GM19395 (cell line): ENCODE measurements at regions not wholly inside any gene's neighbourhood (a gene's known extent, or its start where the extent isn't known, plus 50 kb on each side); places are given as distances from the start of the nearest gene placed in this dataset.
"Not testable (repeated sequence)": the region's sequence is repeated elsewhere in the genome, so short reads cannot be mapped to it uniquely, and the experiment has no call there.

Source experiments
- ATAC-seq: cut with Tn5 transposase; IDR thresholded peaks from one replicate; pipeline ENCODE4 v1.9.1; 2021; ENCODE audit warnings: mild to moderate bottlenecking, moderate library complexity; ENCODE audit not compliant: unreplicated experiment

GRCh38 chr5:14953075-14953607, 81.6 kb upstream of the ANKH start:
- ATAC-seq = no peak

- no peak for ATAC-seq
Observed at GRCh38 chr5:14948383-14948782, 76.8 kb upstream of the ANKH start.

GRCh38 chr5:14946815-14947620, 75.4 kb upstream of the ANKH start:
- peak; percentile 82 for ATAC-seq

- ATAC-seq = no peak
Observed at GRCh38 chr5:14945450-14945849, 73.9 kb upstream of the ANKH start.

GRCh38 chr5:14944996-14945395, 73.4 kb upstream of the ANKH start:
- ATAC-seq = no peak

- no peak for ATAC-seq
Observed at GRCh38 chr5:14944350-14944739, 72.8 kb upstream of the ANKH start.

- no peak for ATAC-seq
Observed at GRCh38 chr5:14942212-14942611, 70.6 kb upstream of the ANKH start.

GRCh38 chr5:14937254-14937653, 65.7 kb upstream of the ANKH start:
- ATAC-seq = no peak

- no peak for ATAC-seq
Observed at GRCh38 chr5:14936588-14936987, 65.0 kb upstream of the ANKH start.

- ATAC-seq = no peak
Observed at GRCh38 chr5:14935341-14935740, 63.8 kb upstream of the ANKH start.

GRCh38 chr5:14932902-14933469, 61.4 kb upstream of the ANKH start:
- ATAC-seq = no peak

- ATAC-seq = no peak
Observed at GRCh38 chr5:14930486-14930885, 58.9 kb upstream of the ANKH start.

GRCh38 chr5:14929293-14930065, 57.9 kb upstream of the ANKH start:
- ATAC-seq = no peak

- no peak for ATAC-seq
Observed at GRCh38 chr5:14928661-14929060, 57.1 kb upstream of the ANKH start.

GRCh38 chr5:14925326-14925725, 53.7 kb upstream of the ANKH start:
- ATAC-seq = no peak

- not testable (repeated sequence) for ATAC-seq
Observed at GRCh38 chr5:14922952-14923351, 51.4 kb upstream of the ANKH start.

GRCh38 chr5:14922456-14922855, 50.9 kb upstream of the ANKH start:
- no peak for ATAC-seq
